ENCODE measurements at regions not wholly inside any gene's neighbourhood (a gene's known extent, or its start where the extent isn't known, plus 50 kb on each side); places are given as distances from the start of the nearest gene placed in this dataset.
"Not testable (repeated sequence)": the region's sequence is repeated elsewhere in the genome, so short reads cannot be mapped to it uniquely, and the experiment has no call there.

DNA sequence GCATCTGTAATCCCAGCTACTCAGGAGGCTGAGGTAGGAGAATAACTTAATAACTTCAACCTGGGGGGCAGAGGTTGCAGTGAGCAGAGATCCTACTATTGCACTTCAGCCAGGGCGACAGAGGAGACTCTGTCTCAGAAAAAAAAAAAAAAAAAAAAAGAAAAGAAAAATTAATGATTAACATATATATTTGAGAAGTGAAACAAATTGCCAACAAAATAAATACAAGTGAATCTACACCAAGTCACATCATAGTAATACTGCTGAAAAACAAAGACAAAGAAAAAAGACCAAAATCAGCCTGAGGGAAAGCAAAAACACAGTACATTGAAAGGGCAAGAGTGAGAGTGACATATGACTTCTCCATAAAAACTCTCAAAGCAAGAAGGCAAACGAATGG, 123.7 kb downstream of the CASP12 start:
- no peak for DNase-seq

DNA sequence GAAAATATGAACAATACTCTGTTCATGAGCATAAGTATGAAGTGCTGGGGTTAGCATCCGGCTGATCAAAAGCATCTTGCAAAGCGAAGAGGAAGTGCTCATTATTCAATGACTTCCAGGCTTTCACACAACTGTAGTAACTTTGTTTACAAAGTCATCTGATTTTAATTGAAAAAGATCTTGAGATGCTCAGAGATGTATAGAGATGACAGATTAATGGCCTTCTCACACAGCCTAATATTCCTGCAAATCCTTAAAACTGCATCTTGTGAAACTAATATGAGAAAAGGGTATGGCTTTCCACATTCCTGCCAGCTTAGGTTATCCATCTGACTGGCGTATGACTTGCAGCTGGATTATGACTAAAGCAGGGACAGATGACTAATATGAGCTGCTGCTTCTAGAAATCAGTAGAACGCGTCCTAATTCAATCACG, 125.4 kb downstream of the CASP12 start:
- DNase-seq: peak; percentile 50

DNA sequence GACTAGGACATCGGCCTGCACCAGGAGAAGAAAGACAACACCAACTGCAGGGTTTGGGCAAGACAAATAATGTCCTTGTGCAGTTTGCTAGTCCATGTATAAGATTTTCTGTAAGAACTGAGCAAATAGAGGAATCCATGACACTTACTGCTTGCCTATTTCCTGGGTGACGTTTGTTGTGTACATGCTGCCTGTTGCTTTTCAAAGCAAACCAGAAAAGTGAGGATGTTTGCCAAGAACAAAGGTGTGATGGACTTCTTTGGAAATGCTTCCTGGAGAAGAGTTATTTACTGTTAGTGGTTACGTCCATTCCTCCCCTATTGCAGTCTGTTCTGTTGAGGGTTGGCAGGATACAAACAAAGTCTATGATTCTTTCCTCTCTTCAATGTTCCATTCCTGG, 126.5 kb downstream of the CASP12 start:
- no peak for DNase-seq

DNA sequence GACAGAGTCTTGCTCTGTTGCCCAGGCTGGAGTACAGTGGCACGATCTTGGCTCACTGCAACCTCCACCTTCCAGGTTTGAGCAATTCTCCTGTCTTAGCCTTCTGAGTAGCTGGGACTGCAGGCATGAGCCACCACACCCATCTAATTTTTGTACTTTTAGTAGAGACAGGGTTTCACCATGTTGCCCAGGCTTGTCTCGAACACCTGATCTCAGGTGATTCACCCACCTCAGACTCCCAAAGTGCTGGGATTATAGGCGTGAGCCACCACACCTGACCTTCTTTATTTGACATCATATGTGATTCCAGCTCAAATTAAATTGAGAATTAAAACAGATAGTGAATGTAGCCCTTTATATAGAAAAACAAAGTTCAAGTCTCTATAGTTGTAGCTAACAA, 127.2 kb downstream of the CASP12 start:
- DNase-seq: not testable (repeated sequence)

DNA sequence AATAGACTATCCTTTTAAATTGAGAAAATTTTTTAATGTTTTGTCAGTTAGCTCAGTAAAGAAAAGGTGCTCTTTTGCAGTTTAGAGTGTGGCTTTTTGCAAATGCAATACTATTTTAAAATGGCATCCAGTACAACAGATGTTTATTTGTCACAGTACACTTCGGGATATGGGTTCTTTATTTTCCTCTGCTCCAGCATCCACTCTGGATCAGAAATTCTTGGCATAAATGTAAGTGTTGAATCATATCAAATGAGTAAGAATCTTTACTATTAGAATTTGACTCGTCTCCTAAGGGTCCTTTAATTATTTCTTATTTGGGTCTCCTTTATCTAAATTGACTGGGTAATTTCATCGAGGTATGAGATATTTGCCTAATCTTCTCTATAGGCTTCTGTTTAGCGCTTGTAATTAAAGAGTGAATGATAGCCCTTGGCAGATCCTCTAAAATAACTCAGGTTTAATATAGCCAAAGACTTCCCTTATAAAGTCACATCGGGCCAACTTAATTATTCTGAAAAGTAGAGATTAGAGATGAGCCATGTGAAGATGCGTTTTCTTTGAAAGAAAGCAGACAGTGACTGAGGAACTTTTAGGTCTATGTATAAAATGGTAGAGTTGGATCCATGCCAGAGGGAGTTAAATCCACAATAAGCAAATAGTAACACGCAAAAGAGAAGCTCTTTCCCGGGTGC, 132.7 kb downstream of the CASP12 start:
- DNase-seq: no peak

DNA sequence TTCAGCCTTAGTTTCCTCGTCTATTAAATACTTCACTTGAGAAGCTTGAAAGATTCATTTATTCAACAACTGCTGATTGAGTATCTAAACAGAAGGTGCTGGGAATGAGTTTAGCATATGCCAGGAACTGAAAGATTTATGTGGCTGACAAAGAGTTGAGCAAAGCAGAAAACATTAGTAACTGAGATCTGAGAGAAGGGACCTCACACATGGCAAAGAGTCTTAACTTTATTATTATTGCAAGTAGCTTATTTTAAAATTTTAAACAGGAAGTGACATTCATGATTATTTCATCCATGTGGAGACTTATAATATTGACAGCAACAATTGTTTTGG, 133.6 kb downstream of the CASP12 start:
- no peak for DNase-seq

DNA sequence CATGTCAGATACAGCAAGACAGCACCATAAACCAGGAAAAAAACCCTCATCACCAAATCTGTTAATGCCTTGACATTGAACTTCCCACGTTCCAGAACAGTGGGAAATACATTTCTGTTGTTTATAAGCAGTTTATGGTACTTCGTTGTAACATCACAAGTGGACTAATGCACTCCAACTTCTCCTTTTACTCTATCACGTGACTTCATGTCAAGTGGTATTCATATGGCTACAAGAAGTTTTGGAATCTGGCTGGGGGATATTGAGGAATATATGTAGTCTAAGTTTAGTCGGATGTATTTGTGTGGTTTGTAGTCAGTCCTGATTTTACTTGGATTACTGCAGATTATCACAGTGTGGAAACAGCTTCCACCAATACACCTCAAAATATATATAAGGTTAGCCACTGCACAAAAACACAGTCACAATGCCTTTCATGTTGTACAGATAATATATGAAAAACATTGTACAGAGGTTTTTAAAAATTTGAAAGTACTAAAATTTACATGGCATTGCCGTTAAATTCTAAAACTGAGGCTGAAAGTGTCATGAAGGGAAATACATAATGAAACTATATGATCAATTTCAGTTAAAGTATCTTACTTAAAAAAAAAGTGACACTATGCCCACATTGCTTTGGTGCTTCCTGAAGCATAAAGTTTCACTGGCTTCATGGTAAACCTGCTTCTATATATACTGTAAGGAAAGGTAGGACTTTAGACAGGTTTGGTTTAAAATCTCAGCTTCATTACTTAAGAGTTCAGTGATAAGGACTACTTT, 134.1 kb downstream of the CASP12 start:
- DNase-seq: no peak

DNA sequence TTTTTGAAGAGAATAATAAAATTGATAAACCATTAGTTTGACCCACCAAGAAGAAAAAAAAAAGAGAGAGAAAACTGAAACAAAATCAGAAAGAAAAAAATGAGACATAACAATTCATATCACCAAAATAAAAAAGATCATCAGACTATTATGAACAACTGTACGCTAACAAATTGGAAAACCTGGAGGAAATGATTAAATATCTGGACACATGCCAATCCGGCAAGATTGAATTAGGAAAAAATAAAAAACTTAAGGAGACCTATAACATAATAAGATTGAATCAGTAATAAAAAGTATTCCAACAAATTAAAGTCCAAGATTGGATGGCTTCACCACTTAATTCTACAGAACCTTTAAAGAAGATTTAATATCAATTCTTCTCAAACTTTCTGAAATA, 136.7 kb downstream of the CASP12 start:
- DNase-seq: no peak

DNA sequence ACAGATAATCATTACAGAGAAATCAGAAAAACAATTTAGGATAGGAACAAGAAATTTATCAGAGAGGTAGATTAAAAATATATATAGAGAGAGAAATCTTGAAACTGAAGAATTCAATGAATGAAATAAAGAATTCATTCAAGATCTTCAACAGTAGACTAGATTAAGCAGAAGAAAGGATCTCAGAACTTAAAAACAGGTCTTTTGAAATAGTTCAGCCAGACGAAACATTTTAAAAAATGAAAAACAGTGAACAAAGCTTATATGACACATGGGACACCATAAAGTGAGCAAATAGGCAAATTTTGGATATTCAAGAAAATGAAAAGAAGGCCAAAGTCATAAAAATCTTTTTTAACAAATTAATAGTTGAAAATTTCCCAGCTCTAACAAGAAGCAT, 138.8 kb downstream of the CASP12 start:
- no peak for DNase-seq

DNA sequence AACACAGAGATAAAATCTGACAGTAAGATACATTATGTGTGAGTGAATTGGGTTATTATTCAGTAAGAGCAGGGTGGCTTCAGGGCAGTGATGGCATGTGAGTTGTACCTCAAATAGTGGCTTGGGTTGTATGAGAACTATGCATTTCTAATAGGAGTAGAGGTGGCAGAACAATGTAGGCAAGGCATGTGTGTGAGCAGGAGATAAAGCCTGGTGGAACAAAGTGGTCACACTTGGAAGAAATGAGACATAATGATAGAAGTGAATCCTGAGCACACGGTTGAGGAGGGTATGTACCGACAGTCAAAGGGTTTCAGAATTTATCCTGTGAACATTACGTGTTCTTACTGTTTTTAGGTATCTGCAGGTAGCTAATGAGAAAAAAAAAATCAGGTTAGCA, 159.3 kb downstream of the CASP12 start:
- no peak for DNase-seq

DNA sequence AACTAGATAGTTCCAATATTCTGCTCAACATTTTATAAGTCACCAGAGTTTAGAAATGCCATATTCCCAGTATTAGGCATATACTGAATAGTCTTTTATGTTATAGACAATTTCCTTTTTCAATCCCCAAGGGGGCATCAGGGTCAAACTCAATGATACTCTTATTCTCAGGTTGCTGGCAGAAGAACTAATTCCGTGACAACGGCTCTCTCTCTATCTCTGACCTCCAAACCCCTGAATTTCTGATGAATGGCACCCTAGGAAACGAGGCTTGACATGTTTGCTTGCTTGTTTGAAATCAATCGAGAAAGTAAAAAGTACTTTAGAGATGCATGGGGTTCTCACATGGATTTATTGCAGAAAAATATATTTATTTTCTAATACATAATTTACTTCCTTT, 160.1 kb downstream of the CASP12 start:
- no peak for DNase-seq

DNA sequence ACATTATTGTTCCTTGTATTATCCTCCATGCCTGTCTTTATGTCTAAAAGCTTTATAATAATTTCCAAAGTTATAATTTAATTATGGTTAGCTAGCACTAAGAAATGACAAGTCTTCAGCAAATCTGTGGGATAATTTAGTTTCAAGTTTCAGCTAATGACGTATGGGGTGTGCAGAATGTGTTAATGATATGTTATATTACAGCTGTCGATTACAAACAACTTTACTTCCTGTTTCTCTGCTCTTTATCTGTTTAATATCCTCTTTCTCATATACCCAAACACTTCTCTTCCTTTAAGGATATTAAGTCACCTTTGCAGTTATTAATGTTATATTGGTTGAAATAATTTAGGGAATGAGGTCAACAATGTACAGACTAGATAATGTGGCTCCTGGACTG, 161.8 kb downstream of the CASP12 start:
- no peak for DNase-seq

DNA sequence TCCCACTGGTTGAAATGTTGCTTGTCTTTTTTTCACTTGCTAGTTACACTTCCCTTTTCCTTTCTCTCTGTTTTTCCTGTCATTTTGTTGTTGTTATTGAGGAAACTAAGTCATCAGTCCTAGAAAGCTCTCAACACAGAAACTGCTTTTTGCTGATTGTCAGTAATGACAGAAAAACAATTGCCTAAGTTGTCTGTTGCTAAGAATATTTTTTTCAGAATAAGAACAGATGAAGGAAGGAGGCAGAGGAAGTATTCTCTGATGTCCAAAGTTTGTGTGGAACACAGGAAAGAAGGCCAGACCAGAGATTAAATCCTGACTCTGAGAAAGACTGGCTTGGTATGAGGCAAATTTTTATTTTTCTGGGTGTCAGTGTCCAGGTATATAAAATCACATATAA, 163.3 kb downstream of the CASP12 start:
- DNase-seq: no peak

DNA sequence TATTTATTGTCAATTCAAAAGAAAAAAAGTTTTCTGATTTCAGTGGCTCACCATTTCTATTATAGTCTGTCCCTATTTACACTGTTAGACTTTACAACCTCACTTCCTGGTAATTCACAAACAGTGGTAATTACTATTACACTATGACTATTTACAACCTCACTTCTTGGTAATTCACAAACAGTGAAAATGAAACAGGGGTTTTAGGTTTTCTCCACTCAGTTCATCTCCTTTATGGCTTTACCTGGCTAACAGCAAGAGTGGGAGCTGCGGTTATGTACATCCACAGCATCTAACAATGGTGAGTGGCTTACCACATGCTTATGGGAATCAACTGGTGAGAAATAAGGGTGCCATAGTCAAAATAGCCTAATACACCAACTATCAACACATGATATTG, 166.4 kb downstream of the CASP12 start:
- DNase-seq: no peak

DNA sequence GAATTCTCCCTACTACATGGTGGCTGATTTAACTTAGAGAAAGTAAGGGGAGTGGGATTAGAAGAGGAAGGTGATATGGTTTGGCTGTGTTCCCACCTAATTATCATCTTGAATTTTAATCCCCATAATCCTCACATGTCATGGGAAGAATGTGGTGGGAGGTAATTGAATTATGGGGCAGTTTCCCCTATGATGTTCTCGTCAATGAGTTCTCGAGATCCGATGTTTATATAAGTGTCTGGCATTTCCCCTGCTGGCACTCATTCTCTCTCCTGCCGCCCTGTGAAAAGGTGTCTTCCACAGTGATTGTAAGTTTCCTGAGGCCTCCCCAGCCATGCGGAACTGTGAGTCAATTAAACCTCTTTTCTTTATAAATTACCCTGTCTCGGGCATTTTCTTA, 169.3 kb downstream of the CASP12 start:
- no peak for DNase-seq

DNA sequence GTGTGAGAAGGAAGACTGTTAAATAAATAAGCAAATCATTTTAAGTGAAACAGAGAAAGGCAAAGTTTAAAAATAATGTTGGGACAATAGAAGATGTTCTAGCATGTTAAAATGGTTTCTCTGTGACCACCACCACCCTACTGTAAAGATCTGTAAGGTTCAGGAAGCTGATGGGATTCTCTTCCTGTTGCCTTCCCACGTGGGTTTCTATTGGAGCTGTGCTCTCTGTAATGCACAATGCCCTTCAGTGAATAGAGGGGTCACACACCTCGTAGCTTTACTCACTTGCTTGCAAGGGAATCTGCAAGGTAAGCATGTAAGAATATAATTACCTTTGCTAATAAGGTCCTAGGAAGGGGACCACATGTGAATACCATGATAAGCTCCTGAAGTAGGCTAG, 170.5 kb downstream of the CASP12 start:
- DNase-seq: no peak

DNA sequence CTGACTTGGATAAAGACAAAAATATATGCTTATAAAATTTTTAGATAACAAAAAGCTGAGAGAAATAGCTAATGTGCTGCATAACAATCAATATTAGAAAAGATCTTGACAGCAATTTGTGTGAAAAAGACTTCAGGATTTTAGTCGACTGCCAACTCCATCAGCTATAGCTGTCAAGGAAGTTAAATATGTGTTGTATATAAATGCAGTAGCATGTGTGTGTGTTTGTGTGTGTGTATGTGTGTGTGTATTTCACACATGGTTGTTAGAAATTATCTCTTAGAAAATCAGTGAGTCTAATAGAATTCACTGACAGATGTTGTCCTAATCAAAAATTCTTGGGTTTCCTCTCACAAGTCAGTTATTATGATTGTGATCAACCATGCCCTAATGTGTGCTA, 171.2 kb downstream of the CASP12 start:
- DNase-seq: no peak

DNA sequence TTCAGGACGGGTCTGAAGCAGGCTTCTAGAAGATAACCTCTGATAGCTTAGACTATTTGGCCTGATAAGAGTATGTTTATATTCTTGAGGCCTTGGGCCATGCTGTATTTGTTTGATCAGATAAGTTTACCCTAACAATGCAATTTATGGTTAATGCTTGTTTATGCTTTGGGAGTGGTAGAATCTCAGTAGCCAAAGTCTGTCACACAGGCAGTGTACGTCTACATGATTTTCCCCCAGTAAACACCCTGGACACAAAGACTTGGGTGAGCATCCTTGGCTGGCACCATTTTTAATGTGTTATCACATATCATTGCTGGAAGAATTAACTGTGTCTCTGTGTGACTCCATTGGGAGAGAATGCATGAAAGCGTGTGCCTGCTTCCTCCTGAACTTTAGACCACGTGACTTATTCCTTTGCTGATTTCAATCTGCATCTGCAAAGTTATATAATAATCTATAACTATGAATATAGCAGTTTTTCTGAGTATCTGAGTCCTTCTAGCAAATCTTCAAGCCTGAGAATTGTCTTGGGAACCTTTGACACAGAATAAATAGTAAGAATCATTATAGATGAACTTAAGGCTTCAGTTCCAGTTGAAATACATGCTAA, 172.4 kb downstream of the CASP12 start:
- no peak for DNase-seq

DNA sequence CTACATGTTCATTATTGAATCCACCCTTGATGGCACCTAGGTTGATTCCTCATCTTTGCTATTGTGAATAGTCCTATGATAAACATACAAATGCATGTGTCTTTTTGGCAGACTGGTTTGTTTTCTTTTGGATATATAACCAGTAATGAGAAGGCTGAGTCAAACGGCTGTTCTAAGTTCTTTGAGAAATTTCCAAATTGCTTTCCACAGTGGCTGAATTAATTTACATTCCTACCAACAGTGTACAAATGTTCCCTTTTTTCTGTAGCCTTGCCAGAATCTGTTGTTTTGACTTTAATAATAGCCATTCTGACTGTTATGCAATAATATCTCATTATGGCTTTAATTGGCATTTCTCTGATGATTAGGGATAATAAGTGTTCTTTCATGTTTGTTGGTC, 184.9 kb downstream of the CASP12 start:
- DNase-seq: no peak

DNA sequence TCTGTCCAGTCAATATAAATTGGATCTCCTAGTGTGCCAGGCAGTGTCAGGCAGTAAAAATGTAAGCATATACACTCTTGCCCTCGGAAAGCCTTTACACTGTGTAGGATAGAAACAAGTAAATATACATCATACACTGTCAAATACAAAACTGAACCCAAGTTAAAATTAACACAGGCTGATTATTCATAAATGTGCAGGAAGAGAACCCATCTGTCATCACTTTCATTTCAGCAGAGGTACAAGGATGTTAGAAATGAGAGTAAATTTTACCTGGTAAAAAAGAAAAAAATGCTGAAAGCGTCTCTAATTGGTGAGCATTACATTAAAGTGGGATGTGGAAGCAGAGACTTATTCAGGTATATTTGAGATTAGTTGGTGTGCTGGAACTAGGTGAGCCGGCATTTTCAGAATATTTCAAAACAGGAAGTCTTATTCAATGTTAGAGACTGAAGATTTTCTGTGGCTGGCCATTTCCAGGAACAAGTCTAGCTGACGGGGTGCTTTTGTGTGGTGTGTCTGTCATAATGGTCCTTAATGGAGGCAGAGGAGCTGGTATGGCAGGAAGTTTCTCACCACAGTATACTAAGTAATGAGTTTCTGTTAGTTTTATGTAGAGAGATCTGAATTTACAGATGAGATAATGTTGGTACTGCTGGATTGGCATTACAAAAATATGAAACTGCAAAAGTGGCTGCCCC, 192.6 kb downstream of the CASP12 start:
- DNase-seq: peak; percentile 29

DNA sequence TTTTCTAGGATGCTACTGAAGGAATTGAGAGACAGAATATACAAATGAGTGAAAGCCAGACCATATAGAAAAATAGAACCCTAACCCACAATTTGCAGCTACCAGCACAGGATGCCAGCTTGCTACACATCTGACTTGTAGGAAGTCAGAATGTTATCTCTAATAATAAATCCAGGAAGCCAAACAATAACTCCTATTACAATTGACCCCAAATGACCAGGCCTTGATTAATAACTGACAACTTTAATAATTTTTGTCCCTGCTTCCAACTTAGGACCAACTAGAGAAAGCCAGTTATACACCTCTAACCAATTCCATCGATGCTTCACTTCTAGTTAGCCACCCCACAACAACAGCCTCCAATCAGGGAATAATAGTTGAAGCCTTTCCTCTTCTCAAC, 193.4 kb downstream of the CASP12 start:
- DNase-seq: no peak

DNA sequence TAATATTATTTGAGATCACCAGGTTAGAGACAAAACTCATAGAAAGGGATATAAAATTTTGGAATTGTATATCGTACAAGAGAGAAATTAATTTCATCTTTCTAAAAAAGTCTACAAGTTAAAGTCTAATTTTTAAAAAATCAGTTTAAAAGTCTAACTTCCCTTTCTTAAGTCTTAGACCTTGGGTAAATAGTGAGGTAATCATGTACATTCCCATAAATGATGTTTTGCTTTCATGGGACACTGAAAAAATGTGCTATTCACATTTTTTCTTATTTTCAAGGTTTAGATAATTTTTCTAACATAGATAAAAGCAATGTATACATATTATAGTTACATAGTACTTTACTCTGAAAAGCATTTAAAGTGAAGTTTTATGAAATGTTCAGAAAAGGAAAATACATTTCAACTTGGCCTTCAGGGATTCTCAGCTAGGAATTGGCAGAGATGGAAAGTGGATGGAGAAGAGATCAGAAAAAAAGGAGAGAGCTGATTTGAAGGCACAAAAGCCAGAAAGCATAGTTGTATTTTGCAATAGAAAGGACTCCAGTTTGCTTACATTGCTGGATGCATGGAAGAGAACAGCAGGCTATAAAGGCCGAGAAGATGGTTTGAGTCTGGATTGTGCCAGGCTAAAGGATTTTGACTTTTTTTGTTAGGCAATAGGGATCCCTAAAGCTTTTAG, 194.0 kb downstream of the CASP12 start:
- no peak for DNase-seq

DNA sequence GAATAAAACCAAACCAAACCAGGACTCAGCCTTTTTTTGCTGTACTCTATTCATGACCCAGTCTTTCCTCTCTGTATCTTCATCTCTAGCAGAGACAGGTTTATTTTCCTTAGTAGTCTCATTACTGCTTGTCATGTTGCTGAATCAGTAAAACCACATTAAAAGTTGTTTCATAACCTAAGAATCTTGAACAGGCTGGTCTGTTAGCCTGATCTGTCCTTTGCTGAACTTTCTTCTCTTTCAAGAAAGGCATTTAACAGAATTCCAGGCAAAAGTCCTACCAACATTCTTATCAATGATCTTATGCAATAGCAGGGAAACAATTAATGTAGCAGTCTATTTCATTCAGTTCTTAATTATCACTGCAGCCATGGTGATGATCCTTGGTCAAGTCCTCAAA, 197.7 kb downstream of the CASP12 start:
- no peak for DNase-seq

Data from left hindlimb (tissue), 1 donor.